K562 (cell line): ENCODE measurements at regions not wholly inside any gene's neighbourhood (a gene's known extent, or its start where the extent isn't known, plus 50 kb on each side); places are given as distances from the start of the nearest gene placed in this dataset.

Experiments used
- ATAC-seq: fragments of 200-7000 bp; cut with Tn5 transposase; 3 replicates; pipeline ENCODE4 v1.9.1; 2020; ENCODE audit warnings: moderate library complexity
- BruUV-seq: library from RNA; stranded (reverse); fragments of 400-500 nt; replicated peaks from 2 replicates; lab custom pipeline; 2021; lab: Mats Ljungman, UMichigan
- CTCF ChIA-PET: fragments of 300-600 bp; formaldehyde crosslinking; extraction: SDS; loops from one replicate; lab custom pipeline; 2021; ENCODE audit warnings: low intra/inter-chr PET ratio; lab: Yijun Ruan, JAX
- POLR2A ChIA-PET: fragments of 300-600, 350-650 bp; sonication (Branson Sonifier 250); formaldehyde crosslinking; extraction: SDS; loops from one replicate; lab custom pipeline; 2021; ENCODE audit warnings: antibody characterized with exemption, inconsistent platforms; lab: Yijun Ruan, JAX
- DNase-seq, 4 experiments: peaks; one replicate each; pipeline versions ENCODE4 v3.0.0 to v3.0.0-alpha.2; 2011 to 2018; ENCODE audit warnings: low spot score in 3 of 4, mixed read lengths in 3 of 4; ENCODE audit errors: extremely low read depth in 1 of 4
- FAIRE-seq: peaks from 2 replicates; lab custom pipeline; 2011; peaks lifted over from hg19 to GRCh38; lab: Jason Lieb, UNC
- H2AFZ ChIP-seq: 2 replicates; pipeline ENCODE4 v1.6.0; 2011; ENCODE audit warnings: low read depth, low read length, control low read depth, inconsistent platforms
- H3K27ac ChIP-seq: fragments of 200-600 bp; 3 replicates; pipeline ENCODE4 v1.8.0; 2011; ENCODE audit warnings: low read depth, mild to moderate bottlenecking, control low read depth, inconsistent platforms, low read length, moderate library complexity, mixed read lengths; ENCODE audit errors: extremely low read depth
- H3K27me3 ChIP-seq, 2 experiments: fragments of 300-600 bp in 1 of 2; 2 replicates in 1 of 2; 3 replicates in 1 of 2; pipeline versions ENCODE4 v1.6.0 to v1.8.0; 2011; ENCODE audit warnings: inconsistent platforms in 2 of 2, low read length in 2 of 2, mild to moderate bottlenecking in 1 of 2, mixed read lengths in 1 of 2, moderate library complexity in 1 of 2; ENCODE audit not compliant: control insufficient read depth in 2 of 2, insufficient read depth in 2 of 2
- H3K36me3 ChIP-seq: fragments of 300-600 bp; 3 replicates; pipeline ENCODE4 v1.8.0; 2011; ENCODE audit warnings: mild to moderate bottlenecking, low read length, inconsistent platforms; ENCODE audit not compliant: control insufficient read depth, insufficient read depth
- H3K4me1 ChIP-seq, 2 experiments: fragments of 200-600 bp in 1 of 2; replicated peaks in 1 of 2; 2 replicates in 1 of 2; 3 replicates in 1 of 2; pipeline versions ENCODE4 v1.5.1 to v1.8.0; 2011; ENCODE audit warnings: inconsistent platforms in 2 of 2, low read length in 2 of 2, mild to moderate bottlenecking in 1 of 2, mixed read lengths in 1 of 2, moderate library complexity in 1 of 2; ENCODE audit not compliant: control insufficient read depth in 2 of 2, insufficient read depth in 2 of 2
- H3K4me2 ChIP-seq: 2 replicates; pipeline ENCODE4 v1.6.1; 2011; ENCODE audit warnings: low read length, control low read depth, inconsistent platforms, mixed read lengths; ENCODE audit not compliant: insufficient read depth
- H3K4me3 ChIP-seq: fragments of 200-600 bp; sonication (generic), shearing (Covaris generic); 2 replicates; pipeline ENCODE4 v1.5.1; 2016; ENCODE audit warnings: control low read depth, inconsistent platforms
- H3K79me2 ChIP-seq: fragments of 200-600 bp; 3 replicates; pipeline ENCODE4 v1.8.0; 2011; ENCODE audit warnings: low read length, inconsistent platforms; ENCODE audit not compliant: control insufficient read depth, insufficient read depth
- H3K9ac ChIP-seq, 2 experiments: 2 replicates each; pipeline versions ENCODE4 v1.6.0 to v1.6.1; 2011; ENCODE audit warnings: low read depth in 2 of 2, low read length in 2 of 2, control low read depth in 1 of 2, inconsistent platforms in 1 of 2, mild to moderate bottlenecking in 1 of 2, mixed read lengths in 1 of 2; ENCODE audit not compliant: insufficient read depth in 1 of 2
- H3K9me1 ChIP-seq: one replicate; pipeline ENCODE4 v1.6.0; 2011; ENCODE audit warnings: inconsistent platforms, mild to moderate bottlenecking, low read length, moderate library complexity; ENCODE audit not compliant: control insufficient read depth, insufficient read depth
- H3K9me3 ChIP-seq: replicated peaks from 2 replicates; pipeline ENCODE4 v1.5.1; 2011; ENCODE audit warnings: low read depth, low read length, inconsistent platforms; ENCODE audit not compliant: control insufficient read depth, insufficient read depth
- H4K20me1 ChIP-seq: replicated peaks from 2 replicates; pipeline ENCODE4 v1.6.1; 2011; ENCODE audit warnings: low read length, inconsistent platforms, mixed read lengths; ENCODE audit not compliant: control insufficient read depth, insufficient read depth
- C11orf30 ChIP-seq: fragments of 450-650 bp; IDR thresholded peaks from 2 replicates; pipeline ENCODE4 v1.6.1; 2016; ENCODE audit warnings: low read depth, mild to moderate bottlenecking
- CBFB ChIP-seq: sonication (generic); formaldehyde crosslinking; IDR thresholded peaks from 2 replicates; pipeline ENCODE4 v1.4.0; 2020; ENCODE audit warnings: mild to moderate bottlenecking, missing genetic modification reagents
- GTF2F1 ChIP-seq: IDR thresholded peaks from 2 replicates; pipeline ENCODE4 v1.6.1; 2011; ENCODE audit warnings: low read depth, low read length, improper control_type of control experiment
- HDAC1 ChIP-seq, 2 experiments: fragments of 450-650 bp; IDR thresholded peaks; 2 replicates each; pipeline ENCODE4 v1.6.1; 2016 to 2017; ENCODE audit warnings: inconsistent platforms in 1 of 2, mild to moderate bottlenecking in 1 of 2, moderate library complexity in 1 of 2
- MTA3 ChIP-seq: fragments of 450-650 bp; formaldehyde crosslinking; IDR thresholded peaks from 2 replicates; pipeline ENCODE4 v1.6.1; 2017; ENCODE audit warnings: mild to moderate bottlenecking, borderline replicate concordance
- RBM25 ChIP-seq: fragments of 200-400 bp; formaldehyde crosslinking; IDR thresholded peaks from 2 replicates; pipeline ENCODE4 v1.6.1; 2018; ENCODE audit warnings: low read length, low read depth, moderate library complexity; ENCODE audit not compliant: severe bottlenecking
- SMAD2 ChIP-seq: fragments of 150-350 bp; IDR thresholded peaks from 2 replicates; pipeline ENCODE4 v1.6.1; 2014; ENCODE audit warnings: low read depth, mild to moderate bottlenecking, low read length
- SRF ChIP-seq, 2 experiments: fragments of 250-450, 450-650 bp in 1 of 2; sonication (Bioruptor Pico) in 1 of 2; sonication (generic) in 1 of 2; formaldehyde crosslinking; IDR thresholded peaks; 2 replicates each; pipeline versions ENCODE4 v1.5.0 to v1.5.1; 2020 to 2022; ENCODE audit warnings: mild to moderate bottlenecking in 1 of 2, missing genetic modification reagents in 1 of 2
- ZC3H11A ChIP-seq: IDR thresholded peaks from 2 replicates; pipeline ENCODE4 v1.6.1; 2012; ENCODE audit warnings: low read depth, low read length, improper control_type of control experiment
- ZNF561 ChIP-seq: fragments of 450-650 bp; formaldehyde crosslinking; conservative IDR thresholded peaks from 2 replicates; pipeline ENCODE4 v1.4.0; 2020; ENCODE audit warnings: mild to moderate bottlenecking, moderate library complexity
- WGBS: fragments of 100-300 bp; shearing (Covaris generic); methylation state at CpG from one replicate; pipeline ENCODE4 v1.1.6; 2016; ENCODE audit warnings: low coverage, mixed read lengths; ENCODE audit not compliant: insufficient coverage; ENCODE audit errors: missing lambda C conversion rate; 5-methylcytosine and 5-hydroxymethylcytosine counted together
- in situ Hi-C: fragments of 300-500 bp; cut with MboI; formaldehyde crosslinking; loops from 4 replicates; pipeline ENCODE4 v1.15.0; 2018; ENCODE audit warnings: inconsistent platforms, mixed read lengths
- intact Hi-C: fragments of 100-400 bp; cut with micrococcal nuclease; formaldehyde crosslinking; loops from 2 replicates; pipeline ENCODE4 v1.14.2; 2022

DNA sequence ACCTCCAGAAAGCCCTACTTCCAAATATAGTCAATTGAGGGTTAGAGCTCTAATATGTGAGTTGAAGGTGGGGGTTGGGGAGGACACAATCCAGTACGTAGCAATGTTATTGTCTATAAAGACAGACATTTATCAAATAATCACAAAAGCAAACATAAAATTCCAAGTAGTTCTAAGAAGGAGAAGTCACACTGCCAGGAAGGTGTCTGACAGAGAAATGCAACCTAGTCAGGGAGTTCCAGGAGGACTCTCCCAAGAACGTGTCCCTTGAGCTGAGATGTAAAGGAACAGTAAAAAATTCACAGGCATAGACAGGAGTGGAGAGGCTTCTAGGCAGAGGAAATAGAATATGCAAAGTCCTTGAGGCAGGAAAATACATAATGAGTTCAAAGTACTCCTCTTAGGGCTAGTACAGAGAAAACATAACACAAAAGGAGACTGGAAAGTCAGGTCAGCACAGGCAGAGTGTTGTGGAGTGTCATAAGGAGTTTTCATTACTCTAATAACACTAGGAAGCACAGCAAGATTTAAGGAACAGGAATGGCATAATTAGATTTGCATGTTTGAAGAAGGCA is 277.6 kb upstream of the STT3B start (continued):
- TF ChIP-seq SRF (CRISPR knock-in tag; IDR thresholded peaks at IDR 0.05) (no peak), MTA3 (no peak), SMAD2 (no peak), RBM25 (no peak), GTF2F1 (no peak), CBFB (no peak), HDAC1 (IDR thresholded peaks at IDR 0.05) (no peak), ZNF561 (no peak)

DNA sequence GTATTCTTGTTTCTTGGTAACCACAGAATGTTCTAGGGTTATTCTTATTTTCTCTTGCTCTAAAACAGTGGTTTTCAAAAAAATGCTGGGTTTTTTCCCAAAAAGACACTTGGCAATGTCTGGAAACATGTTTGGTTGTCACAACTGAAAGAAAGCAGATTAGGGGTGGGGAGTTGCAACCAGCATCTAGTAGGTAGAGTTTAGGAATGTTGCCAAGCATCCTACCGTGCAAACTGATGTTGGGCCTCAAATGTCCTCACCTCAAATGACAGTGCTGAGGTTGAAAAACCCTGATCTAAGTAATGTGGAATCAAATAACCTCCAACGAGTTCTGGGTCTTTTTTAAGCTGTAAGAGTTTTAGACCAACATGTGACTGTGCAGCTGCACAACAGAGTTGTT is 270.5 kb upstream of the STT3B start:
- CTCF ChIA-PET: no interaction called here
- Histone ChIP-seq H2AFZ (no peak overlapping the region), H3K9me3 (no peaks in the 10 kb centered on the region), H3K27ac (no peak overlapping the region), H3K79me2 (no peaks in the 10 kb centered on the region), H3K27me3 (no peaks in the 10 kb centered on the region), H4K20me1 (no peaks in the 10 kb centered on the region), H3K9ac (no peak overlapping the region), H3K36me3 (no peaks in the 10 kb centered on the region), H3K4me3 (no peak overlapping the region), H3K4me1 (no peaks in the 10 kb centered on the region), H3K4me2 (no peak overlapping the region), H3K9me1 (no peaks in the 10 kb centered on the region)
- no peak for ATAC-seq
- no peak for FAIRE-seq
- BruUV-seq: no TSS peak
- intact Hi-C loops: no loop called here
- POLR2A ChIA-PET: no interaction called here
- DNase-seq: no peak
- WGBS: 0% methylated on average over 2 of the region's 2 CpGs
- in situ Hi-C loops: no loop called here
- TF ChIP-seq C11orf30: no peak
- no peak for TF ChIP-seq ZC3H11A
